SK-N-SH (cell line): ENCODE measurements at regions not wholly inside any gene's neighbourhood (a gene's known extent, or its start where the extent isn't known, plus 50 kb on each side); places are given as distances from the start of the nearest gene placed in this dataset.

Source experiments
- CTCF ChIA-PET: fragments of 300-600, 350-600 bp; formaldehyde crosslinking; extraction: SDS; loops from one replicate; lab custom pipeline; 2021; lab: Yijun Ruan, JAX
- POLR2A ChIA-PET: fragments of 350-600 bp; sonication (Branson Sonifier 250); formaldehyde crosslinking; extraction: SDS; loops from one replicate; lab custom pipeline; 2020; ENCODE audit warnings: antibody characterized with exemption, inconsistent platforms; lab: Yijun Ruan, JAX
- DNase-seq: peaks from one replicate; pipeline ENCODE4 v3.0.0; 2012
- H2AFZ ChIP-seq: fragments of 200-600 bp; sonication (generic); 2 replicates; pipeline ENCODE4 v1.8.1; 2016; ENCODE audit warnings: antibody characterized with exemption, mild to moderate bottlenecking, low read depth
- H3F3A ChIP-seq: fragments of 200-600 bp; sonication (generic); replicated peaks from 2 replicates; pipeline ENCODE3; 2016; ENCODE audit warnings: antibody characterized with exemption, mild to moderate bottlenecking; ENCODE audit not compliant: insufficient read depth
- H3K27ac ChIP-seq, 2 experiments: fragments of 200-500 bp in 1 of 2; fragments of 200-600 bp in 1 of 2; sonication (Bioruptor generic) in 1 of 2; sonication (generic), shearing (Covaris generic) in 1 of 2; 2 replicates each; pipeline versions ENCODE4 v1.5.1 to v1.6.1; 2014 to 2016; ENCODE audit warnings: low read depth in 2 of 2, inconsistent platforms in 1 of 2, low read length in 1 of 2, mild to moderate bottlenecking in 1 of 2, mixed read lengths in 1 of 2
- H3K27me3 ChIP-seq: fragments of 200-600 bp; sonication (generic), shearing (Covaris generic); 2 replicates; pipeline ENCODE4 v1.6.1; 2016; ENCODE audit warnings: mixed run types; ENCODE audit not compliant: insufficient read depth
- H3K36me3 ChIP-seq, 2 experiments: fragments of 200-500 bp in 1 of 2; fragments of 200-600 bp in 1 of 2; sonication (Bioruptor generic) in 1 of 2; sonication (generic) in 1 of 2; replicated peaks in 1 of 2; 2 replicates each; pipeline versions ENCODE3 to v1.5.1; 2014 to 2016; ENCODE audit warnings: low read length in 1 of 2, mild to moderate bottlenecking in 1 of 2; ENCODE audit not compliant: insufficient read depth in 2 of 2, control insufficient read depth in 1 of 2
- H3K4me1 ChIP-seq, 2 experiments: fragments of 200-500 bp in 1 of 2; fragments of 200-600 bp in 1 of 2; sonication (Bioruptor generic) in 1 of 2; sonication (generic), shearing (Covaris generic) in 1 of 2; 2 replicates each; pipeline versions ENCODE4 v1.5.1 to v1.6.1; 2014 to 2016; ENCODE audit warnings: low read depth in 1 of 2, low read length in 1 of 2, mixed run types in 1 of 2; ENCODE audit not compliant: insufficient read depth in 2 of 2, control insufficient read depth in 1 of 2
- H3K4me2 ChIP-seq: fragments of 200-600 bp; sonication (generic), shearing (Covaris generic); 2 replicates; pipeline ENCODE4 v1.6.1; 2017; ENCODE audit warnings: mixed run types
- H3K4me3 ChIP-seq, 2 experiments: fragments of 200-500 bp in 1 of 2; fragments of 200-600 bp in 1 of 2; sonication (Bioruptor generic) in 1 of 2; sonication (generic), shearing (Covaris generic) in 1 of 2; 2 replicates each; pipeline versions ENCODE4 v1.5.1 to v1.8.1; 2014 to 2016; ENCODE audit warnings: low read depth in 2 of 2, inconsistent platforms in 1 of 2, low read length in 1 of 2, mild to moderate bottlenecking in 1 of 2, mixed read lengths in 1 of 2, moderate library complexity in 1 of 2
- H3K79me2 ChIP-seq: fragments of 200-600 bp; sonication (generic); 2 replicates; pipeline ENCODE4 v1.8.1; 2017; ENCODE audit warnings: mild to moderate bottlenecking; ENCODE audit not compliant: insufficient read depth
- H3K9ac ChIP-seq: fragments of 200-600 bp; sonication (generic); 2 replicates; pipeline ENCODE4 v1.6.1; 2017; ENCODE audit warnings: mixed run types
- H3K9me2 ChIP-seq: fragments of 200-600 bp; sonication (generic); 2 replicates; pipeline ENCODE4 v1.6.1; 2017; ENCODE audit warnings: mixed run types
- H3K9me3 ChIP-seq: fragments of 200-600 bp; sonication (generic); 2 replicates; pipeline ENCODE4 v1.6.1; 2017; ENCODE audit warnings: mixed run types, mild to moderate bottlenecking, moderate library complexity
- H4K20me1 ChIP-seq: fragments of 200-600 bp; sonication (generic); 2 replicates; pipeline ENCODE4 v1.6.1; 2017; ENCODE audit warnings: mild to moderate bottlenecking, mixed run types; ENCODE audit not compliant: insufficient read depth
- CHD2 ChIP-seq: fragments of 150-350 bp; IDR thresholded peaks from 2 replicates; pipeline ENCODE4 v1.6.1; 2018; ENCODE audit warnings: low read length; ENCODE audit not compliant: partially characterized antibody
- ELF1 ChIP-seq: IDR thresholded peaks from 2 replicates; pipeline ENCODE4 v1.4.0; 2012
- EZH2phosphoT487 ChIP-seq: fragments of 200-600 bp; sonication (generic); IDR thresholded peaks from 2 replicates; pipeline ENCODE4 v1.6.1; 2017; ENCODE audit warnings: low read depth, mixed run types, mild to moderate bottlenecking, antibody characterized with exemption, moderate library complexity, borderline replicate concordance
- FOSL2 ChIP-seq: IDR thresholded peaks from 2 replicates; pipeline ENCODE4 v1.4.0; 2012; ENCODE audit warnings: low read depth, mild to moderate bottlenecking, moderate library complexity, borderline replicate concordance
- FOXM1 ChIP-seq: IDR thresholded peaks from 2 replicates; pipeline ENCODE4 v1.4.0; 2012; ENCODE audit warnings: low read depth, mild to moderate bottlenecking
- GATA2 ChIP-seq: sonication (generic); formaldehyde crosslinking; IDR thresholded peaks from 2 replicates; pipeline ENCODE4 v1.5.0; 2020; ENCODE audit warnings: mild to moderate bottlenecking, missing genetic modification reagents
- JUND ChIP-seq: IDR thresholded peaks from 2 replicates; pipeline ENCODE4 v1.4.0; 2012
- MEF2A ChIP-seq: IDR thresholded peaks from 2 replicates; pipeline ENCODE4 v1.4.0; 2012; ENCODE audit warnings: low read depth, borderline replicate concordance
- NFIC ChIP-seq: IDR thresholded peaks from 2 replicates; pipeline ENCODE4 v1.4.0; 2012; ENCODE audit warnings: borderline replicate concordance
- NRF1 ChIP-seq: IDR thresholded peaks from 2 replicates; pipeline ENCODE4 v1.6.1; 2012; ENCODE audit warnings: low read depth, mild to moderate bottlenecking, low read length
- POLR2AphosphoS5 ChIP-seq: IDR thresholded peaks from 2 replicates; pipeline ENCODE4 v1.6.1; 2012; ENCODE audit warnings: low read depth, low read length
- RFX5 ChIP-seq: IDR thresholded peaks from 2 replicates; pipeline ENCODE4 v1.6.1; 2012; ENCODE audit warnings: mild to moderate bottlenecking, improper control_type of control experiment, low read length
- RXRA ChIP-seq: IDR thresholded peaks from 2 replicates; pipeline ENCODE4 v1.4.0; 2012; ENCODE audit warnings: low read depth, mild to moderate bottlenecking, borderline replicate concordance
- SIN3A ChIP-seq: IDR thresholded peaks from 2 replicates; pipeline ENCODE4 v1.6.1; 2012; ENCODE audit warnings: low read depth, mild to moderate bottlenecking, low read length, moderate library complexity, borderline replicate concordance
- TAF1 ChIP-seq: IDR thresholded peaks from 2 replicates; pipeline ENCODE4 v1.6.1; 2012; ENCODE audit warnings: low read depth, mild to moderate bottlenecking, low read length, moderate library complexity, borderline replicate concordance
- TCF12 ChIP-seq: IDR thresholded peaks from 2 replicates; pipeline ENCODE4 v1.4.0; 2012
- TEAD4 ChIP-seq: IDR thresholded peaks from 2 replicates; pipeline ENCODE4 v1.4.0; 2012; ENCODE audit warnings: mild to moderate bottlenecking, borderline replicate concordance; ENCODE audit not compliant: insufficient read depth
- YY1 ChIP-seq: IDR thresholded peaks from 2 replicates; pipeline ENCODE4 v1.4.0; 2012; ENCODE audit warnings: low read depth, mild to moderate bottlenecking
- WGBS: methylation state at CpG from one replicate; pipeline ENCODE4 v1.1.6; 2017; ENCODE audit warnings: low lambda C conversion rate; 5-methylcytosine and 5-hydroxymethylcytosine counted together
- TF ChIP-seq, protein P1 (sequence below): IDR thresholded peaks from 2 replicates; pipeline ENCODE4 v1.6.1; 2012; ENCODE audit warnings: mild to moderate bottlenecking, low read depth, low read length, moderate library complexity

DNA sequence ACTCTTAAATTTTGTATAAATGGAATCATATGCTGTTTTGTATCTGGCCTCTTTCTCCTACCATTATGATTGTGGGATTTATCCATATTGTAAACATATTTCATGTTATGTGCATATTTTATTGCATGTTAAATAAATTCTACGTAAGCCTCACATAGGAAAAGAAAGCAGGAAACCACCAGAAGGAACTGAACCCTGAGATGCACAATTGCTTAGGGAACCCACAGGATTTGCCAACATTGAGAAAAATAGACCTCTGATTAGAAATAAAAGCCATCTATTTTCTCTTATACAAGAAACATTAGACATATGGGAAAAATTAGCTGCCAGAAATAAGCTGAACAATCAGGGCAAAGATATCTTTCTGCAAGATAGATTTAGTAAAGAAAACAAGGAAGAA, 111.2 kb upstream of the CARMIL1 start:
- no peaks in the 10 kb centered on the region for H3K79me2 ChIP-seq
- no peak overlapping the region for H3K9ac ChIP-seq
- 92% methylated on average over 1 of the region's 1 CpG for WGBS
- no peaks in the 10 kb centered on the region for H3K9me2 ChIP-seq
- H2AFZ ChIP-seq = peak overlapping the region; percentile 25
- no peak overlapping the region for H3K4me2 ChIP-seq
- no peaks in the 10 kb centered on the region for H4K20me1 ChIP-seq
- H3K4me3 ChIP-seq = no peak overlapping the region
- H3K9me3 ChIP-seq = no peaks in the 10 kb centered on the region
- TF ChIP-seq FOSL2 = no peak
- TF ChIP-seq RXRA = no peak
- no peak for TF ChIP-seq NFIC
- no peak for TF ChIP-seq ELF1
- no peak for TF ChIP-seq EZH2phosphoT487
- TF ChIP-seq CHD2 = no peak
- no peak for TF ChIP-seq RFX5
- TF ChIP-seq JUND = no peak
- TF ChIP-seq POLR2AphosphoS5 = no peak
- no peak for TF ChIP-seq TCF12
- no peak for TF ChIP-seq YY1
- no peak for TF ChIP-seq FOXM1
- TF ChIP-seq NRF1 = no peak
- no peak for TF ChIP-seq SIN3A
- TF ChIP-seq, protein P1, sequence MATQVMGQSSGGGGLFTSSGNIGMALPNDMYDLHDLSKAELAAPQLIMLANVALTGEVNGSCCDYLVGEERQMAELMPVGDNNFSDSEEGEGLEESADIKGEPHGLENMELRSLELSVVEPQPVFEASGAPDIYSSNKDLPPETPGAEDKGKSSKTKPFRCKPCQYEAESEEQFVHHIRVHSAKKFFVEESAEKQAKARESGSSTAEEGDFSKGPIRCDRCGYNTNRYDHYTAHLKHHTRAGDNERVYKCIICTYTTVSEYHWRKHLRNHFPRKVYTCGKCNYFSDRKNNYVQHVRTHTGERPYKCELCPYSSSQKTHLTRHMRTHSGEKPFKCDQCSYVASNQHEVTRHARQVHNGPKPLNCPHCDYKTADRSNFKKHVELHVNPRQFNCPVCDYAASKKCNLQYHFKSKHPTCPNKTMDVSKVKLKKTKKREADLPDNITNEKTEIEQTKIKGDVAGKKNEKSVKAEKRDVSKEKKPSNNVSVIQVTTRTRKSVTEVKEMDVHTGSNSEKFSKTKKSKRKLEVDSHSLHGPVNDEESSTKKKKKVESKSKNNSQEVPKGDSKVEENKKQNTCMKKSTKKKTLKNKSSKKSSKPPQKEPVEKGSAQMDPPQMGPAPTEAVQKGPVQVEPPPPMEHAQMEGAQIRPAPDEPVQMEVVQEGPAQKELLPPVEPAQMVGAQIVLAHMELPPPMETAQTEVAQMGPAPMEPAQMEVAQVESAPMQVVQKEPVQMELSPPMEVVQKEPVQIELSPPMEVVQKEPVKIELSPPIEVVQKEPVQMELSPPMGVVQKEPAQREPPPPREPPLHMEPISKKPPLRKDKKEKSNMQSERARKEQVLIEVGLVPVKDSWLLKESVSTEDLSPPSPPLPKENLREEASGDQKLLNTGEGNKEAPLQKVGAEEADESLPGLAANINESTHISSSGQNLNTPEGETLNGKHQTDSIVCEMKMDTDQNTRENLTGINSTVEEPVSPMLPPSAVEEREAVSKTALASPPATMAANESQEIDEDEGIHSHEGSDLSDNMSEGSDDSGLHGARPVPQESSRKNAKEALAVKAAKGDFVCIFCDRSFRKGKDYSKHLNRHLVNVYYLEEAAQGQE = no peak
- no peak for TF ChIP-seq TEAD4
- TF ChIP-seq MEF2A = no peak
- TF ChIP-seq GATA2 (CRISPR knock-in tag) = no peak
- TF ChIP-seq TAF1 = no peak
- peaks cover 18% of the 10 kb centered on the region for H3F3A ChIP-seq
- ChIA-PET POLR2A (no interaction called here), CTCF (interaction anchor here (0.6 to 1.1 kb wide), 3 partner anchors 9 to 834 kb away, joined by 3 to 4 read pairs (median 3); no protein-coding TSS in a partner anchor)
- no peaks in the 10 kb centered on the region for H3K36me3 ChIP-seq
- H3K27me3 ChIP-seq = no peaks in the 10 kb centered on the region
- DNase-seq = no peak
- peaks cover 11 to 25% of the 10 kb centered on the region in 2 experiments; a peak in 3 of 4 replicates for H3K4me1 ChIP-seq
- H3K27ac ChIP-seq = peak overlapping the region; percentile 12 to 92; a peak in 3 of 4 replicates
